CD4-positive, alpha-beta T cell treated with Interferon gamma for 1 hour (primary cell): ENCODE measurements at regions not wholly inside any gene's neighbourhood (a gene's known extent, or its start where the extent isn't known, plus 50 kb on each side); places are given as distances from the start of the nearest gene placed in this dataset.
"Not testable (repeated sequence)": the region's sequence is repeated elsewhere in the genome, so short reads cannot be mapped to it uniquely, and the experiment has no call there.

ENCODE experiments used
- DNase-seq: peaks from one replicate; pipeline ENCODE4 v3.0.0-alpha.2; 2020

DNA sequence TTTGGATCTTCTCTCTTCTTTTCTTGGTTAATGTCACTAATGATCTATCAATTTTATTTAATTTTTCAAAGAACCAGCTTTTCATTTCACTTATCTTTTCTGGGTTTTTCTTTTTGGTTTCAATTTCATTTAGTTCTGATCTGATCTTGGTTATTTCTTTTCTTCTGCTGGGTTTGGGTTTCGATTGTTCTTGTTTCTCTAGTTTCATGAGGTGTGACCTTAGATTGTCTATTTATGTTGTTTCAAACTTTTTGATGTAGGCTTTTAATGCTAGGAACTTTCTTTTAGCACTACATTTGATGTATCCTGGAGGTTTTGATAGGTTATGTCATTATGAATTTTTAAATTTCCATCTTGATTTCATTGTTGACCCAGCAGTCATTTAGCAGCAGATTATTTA lies 142.3 kb downstream of the C11orf87 start:
- DNase-seq = no peak

DNA sequence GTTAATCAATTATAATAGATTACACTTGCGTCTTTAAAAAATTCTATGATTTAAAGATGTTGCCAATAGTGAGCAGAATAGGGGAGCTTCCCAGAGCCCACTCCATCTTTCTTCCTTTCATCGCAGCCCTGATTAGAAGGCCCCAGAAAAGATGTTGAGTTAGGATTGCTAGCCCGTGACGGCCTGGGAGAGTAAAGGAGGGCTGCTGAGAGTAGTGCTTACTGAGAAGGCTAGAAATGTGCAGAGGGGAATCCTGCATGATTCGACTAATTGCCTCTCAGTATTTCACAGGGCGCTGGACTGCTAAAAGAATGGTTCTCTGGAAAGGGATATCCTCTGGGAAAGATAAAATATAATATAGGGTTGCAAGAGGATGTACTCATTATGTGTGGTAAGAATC lies 160.5 kb downstream of the C11orf87 start:
- no peak for DNase-seq

DNA sequence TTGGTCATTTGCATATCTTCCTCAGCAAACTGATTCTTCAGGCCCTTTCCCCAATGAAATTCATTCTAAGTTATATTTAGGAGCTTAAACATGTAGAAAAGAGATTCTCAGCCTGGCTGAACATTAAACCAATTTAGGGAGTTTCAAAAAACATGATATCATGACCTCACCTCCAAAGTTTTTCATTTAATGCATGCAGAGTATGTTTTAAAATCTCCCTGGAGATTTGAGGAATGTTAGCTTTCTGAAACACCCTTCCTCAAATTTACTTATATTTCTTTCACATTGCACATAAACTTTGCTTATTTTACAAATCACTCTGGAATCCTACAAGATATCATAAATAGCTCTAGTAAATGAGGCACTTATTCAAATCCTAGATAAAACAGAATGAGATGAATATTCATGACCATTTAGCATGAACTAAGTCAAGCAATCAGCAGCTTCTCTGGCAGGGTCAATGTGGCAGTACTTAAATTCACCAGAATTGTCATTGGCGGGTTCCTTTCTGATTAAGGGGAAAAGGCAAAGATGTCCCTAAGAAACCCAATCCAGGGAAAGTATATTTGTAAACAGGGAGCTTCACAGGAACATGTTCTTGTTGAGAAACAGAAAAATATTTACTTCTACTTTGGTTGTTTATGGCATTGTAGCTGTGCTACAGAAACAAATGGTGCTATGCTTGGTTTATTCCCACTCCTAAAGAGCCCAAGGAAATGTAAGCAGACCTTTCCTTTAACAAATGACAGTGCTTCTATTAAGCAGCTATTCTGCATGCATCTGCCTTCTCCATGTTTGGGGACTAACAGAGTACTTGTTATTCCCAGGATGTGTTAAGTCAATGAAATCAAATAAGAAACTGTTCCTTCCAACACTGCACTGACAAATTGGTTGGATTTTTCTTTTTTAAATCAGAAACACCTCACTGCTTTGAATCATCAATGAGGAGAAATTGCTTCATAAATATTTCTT lies 162.3 kb downstream of the C11orf87 start:
- no peak for DNase-seq

DNA sequence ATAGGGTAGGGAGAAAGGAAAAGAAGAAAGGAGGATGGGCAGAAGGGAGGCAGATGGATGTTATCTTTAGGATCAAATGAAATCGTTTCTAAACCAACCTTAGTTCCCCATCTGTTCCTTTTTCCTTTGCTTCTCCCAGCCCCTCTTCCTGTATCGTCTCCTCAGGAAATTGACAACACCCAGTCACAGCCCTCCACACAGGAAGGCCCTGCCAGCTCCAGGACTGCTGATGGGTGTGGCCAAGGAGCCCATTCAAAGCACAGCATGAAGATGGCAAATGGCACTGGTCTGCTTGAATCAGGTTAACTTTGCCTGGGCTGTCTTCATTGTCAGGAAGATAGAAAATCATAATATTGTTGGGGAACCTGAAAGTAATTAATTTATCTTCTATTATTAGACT lies 164.8 kb downstream of the C11orf87 start:
- DNase-seq = no peak

DNA sequence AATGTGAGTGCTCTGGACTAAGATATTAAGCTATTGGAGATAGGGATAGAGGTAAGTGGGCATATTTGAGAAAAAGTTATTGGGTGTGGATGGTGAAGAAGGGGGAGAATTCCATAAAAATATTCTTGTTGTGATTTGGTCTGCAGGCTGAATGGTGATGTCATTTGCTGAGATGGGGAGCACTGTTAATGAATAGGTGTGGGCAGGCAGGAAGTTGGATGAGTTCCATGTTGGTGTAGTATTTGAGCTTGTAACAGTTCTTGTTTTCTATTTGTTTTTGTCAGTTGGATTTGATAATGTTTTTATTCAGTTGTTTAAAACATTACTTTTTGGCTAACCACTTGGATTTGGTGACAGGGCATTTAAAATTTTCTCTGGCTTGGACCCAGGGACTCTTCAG lies 168.8 kb downstream of the C11orf87 start:
- no peak for DNase-seq

DNA sequence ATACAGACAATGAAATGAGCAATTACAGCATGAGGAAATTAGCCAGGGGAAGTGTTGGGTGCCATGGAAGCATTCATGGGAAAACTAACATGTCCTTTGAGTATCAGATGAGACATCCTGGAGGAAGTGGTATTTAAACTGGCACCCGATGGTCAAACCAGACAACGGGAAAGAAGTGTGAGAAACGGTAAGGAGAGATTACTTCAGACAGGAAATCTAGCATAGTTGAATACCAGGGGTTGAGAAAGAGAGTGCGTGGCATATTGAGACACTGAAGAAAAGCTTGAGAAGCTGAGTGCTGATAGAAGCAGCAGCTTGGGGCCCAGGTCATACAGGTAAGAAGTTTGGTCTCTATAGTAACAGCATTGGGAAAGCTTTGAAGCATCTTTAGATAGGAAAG lies 175.3 kb downstream of the C11orf87 start:
- no peak for DNase-seq

DNA sequence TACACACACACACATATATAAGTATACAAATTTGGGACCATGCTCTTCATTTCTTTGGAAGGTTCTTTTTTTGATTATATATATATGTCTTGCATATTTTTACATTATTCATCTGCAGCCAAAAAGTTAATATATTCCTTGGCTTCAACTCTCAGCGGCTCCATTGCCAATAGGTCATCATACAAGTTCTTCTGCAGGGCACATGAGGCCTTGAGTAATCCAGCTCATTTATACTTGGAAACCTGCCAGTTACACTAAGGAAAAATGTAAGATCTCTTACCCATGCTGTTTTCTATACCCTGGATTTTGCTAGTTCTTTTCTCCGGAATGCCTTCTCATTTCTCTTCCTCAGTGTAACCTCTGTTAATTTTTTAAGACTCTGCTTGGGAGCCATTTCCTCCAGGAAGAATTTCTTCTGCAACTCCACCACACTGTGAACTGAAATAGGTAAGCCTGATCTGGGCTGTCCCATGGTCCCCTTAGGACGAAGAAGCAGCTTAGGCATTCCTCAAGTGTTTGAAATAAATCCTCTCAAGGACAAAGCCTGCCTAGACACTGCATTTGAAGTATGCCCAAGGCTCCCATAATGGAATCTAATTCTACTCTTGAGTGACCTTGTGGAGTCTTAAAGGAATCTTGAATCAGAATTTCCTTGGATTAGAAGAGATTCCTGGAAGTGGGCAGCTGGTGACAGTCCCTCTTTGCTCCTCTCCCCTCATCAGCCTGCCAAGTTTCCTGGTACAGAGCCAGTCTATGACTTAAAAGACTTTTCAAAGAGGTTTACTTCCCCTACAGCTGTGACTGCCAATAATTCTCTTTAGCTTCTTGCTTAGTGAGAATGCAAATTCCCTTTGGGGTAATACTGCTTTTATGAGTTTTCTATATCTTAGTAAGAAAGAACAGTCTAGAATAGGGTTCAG lies 182.8 kb downstream of the C11orf87 start:
- DNase-seq = no peak

DNA sequence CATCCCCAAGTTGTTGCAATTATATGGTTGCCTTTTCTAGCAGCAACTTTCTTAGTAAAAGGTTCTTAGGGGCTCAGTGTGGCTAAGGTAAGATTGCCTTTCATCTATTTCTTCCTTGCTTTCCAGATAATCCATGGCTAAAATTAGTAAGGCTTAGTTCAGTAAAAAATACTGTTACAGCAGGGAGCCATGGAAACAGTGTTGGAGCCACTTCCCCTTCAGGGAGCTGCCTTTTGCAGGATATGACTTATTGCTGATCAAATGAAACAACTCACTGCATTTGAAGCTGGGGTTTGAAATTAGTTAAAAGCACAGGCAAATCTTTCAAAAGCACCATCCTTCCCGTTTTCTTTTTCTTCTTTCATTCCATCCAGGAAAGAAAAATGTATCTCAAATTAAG lies 184.3 kb downstream of the C11orf87 start:
- DNase-seq = no peak

DNA sequence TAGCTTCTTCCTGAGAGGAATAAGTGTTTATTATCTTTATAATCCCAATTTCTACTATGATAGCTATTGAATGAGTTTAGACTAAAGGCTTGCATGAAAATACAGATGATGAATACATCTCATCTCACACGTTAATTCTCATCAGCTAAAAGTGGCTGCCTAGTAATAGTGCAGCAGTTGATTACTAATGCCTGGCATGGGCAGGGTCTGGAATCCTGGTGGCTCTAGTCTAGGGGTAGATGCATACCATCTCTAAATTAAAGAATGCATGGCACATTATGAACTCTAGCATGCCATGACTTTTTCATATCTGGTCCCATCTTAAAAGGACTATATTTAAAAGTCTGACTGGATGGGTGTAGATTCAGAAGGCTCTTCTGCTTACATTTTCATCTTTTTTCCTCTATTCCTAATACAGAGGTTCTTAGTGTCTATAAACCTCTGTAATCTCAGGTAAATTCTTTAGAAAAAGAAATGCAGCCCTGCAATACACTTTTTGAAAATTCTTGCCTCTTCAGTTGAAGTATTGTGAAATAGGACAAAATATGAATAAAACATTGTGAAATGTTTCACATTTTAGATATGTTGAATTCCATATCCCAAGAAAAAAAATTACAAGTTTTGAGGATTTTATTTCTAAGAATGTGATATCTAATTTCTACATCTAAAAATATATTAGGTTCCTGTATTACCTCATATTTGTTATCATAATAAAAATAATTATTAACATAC lies 187.6 kb downstream of the C11orf87 start:
- DNase-seq = no peak

DNA sequence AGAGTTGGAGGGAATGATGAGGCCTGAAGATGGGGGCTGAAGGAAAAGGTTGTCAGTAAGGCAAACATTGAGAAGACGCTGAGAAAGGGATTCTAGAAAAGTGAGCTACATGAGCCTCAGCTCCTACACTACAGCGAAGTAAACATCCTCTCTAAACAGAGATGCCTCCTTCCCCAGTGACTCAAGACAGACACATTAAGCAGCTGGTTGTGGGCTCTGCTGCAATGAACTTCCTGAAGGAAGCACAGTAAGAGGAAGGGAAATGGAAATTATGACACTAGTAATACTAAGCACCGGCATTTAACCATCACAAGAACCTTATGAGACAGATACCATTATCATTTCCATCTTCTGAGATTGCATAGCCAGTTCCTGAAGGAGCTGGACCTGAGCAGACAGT lies 190.5 kb downstream of the C11orf87 start:
- DNase-seq = no peak

DNA sequence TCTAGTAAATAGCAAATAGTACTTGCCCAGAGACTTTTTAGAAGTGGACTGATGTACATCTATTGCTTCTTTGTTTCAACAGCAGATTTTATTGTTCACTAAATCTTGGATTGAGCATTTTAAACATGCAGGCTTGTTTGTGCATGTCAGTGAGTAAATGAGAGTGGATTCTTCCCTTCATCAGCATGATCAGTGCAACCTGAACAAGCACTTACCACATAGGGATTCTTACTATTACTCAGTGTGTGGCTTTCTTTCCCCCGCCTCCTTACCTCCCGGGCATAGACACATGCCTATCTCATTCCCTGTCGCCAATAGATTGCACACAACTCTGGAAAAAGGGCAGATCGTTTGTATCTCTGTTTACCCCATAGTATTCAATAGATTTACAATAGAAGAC lies 197.5 kb downstream of the C11orf87 start:
- no peak for DNase-seq

DNA sequence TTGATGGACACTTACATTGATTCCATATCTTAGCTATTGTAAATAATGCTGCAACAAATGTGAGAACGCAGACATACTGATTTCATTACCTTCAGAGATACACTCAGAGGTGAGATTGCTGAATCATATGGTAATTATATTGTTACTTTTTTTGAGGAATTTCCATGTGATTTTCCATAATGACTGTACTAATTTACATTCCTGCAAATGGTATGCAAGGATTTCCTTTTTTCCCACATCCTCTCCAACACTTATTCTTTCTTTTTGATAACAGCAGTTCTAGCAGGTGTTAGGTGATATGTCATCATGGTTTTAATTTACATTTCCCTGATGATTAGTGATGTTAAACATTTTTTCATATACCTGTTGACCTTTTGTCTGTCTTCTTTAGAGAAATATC lies 207.7 kb downstream of the C11orf87 start:
- no peak for DNase-seq

DNA sequence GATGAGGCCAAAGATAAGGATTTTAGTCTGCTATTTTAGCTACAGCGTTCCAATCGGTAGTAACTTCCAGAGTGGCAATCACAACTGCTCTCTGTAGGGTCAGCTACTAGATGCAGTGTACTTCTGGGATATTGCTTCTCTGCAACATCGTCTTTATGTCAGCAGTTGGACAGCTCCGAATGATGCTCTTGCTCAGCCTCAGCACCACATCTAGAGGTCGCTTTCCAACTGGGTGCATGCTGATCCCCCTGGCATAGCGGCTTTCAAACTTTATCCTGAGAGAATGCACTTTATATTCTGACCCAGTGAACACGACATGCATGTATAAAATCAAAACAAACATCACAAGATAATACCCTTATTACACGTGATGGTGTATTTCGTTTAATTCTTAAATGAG lies 219.6 kb downstream of the C11orf87 start:
- no peak for DNase-seq

DNA sequence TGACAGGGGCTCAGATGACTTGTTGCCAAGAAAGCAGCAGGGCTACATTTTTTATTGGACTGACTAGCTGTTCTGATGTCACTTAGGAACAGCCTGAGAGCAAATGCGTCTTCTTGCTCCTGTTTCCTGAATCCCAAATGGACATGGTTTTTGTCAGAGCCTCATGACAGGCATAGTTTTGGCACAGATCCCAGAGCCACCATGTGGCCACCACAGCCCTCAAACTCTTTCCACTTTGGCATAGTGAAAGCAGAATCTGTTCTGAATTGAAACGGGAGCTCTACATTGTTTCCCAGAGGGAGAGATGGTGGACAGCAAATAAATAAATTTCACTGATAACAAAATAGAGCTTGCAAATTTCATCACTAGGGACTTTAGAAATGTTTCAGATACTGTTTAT lies 222.2 kb downstream of the C11orf87 start:
- no peak for DNase-seq

DNA sequence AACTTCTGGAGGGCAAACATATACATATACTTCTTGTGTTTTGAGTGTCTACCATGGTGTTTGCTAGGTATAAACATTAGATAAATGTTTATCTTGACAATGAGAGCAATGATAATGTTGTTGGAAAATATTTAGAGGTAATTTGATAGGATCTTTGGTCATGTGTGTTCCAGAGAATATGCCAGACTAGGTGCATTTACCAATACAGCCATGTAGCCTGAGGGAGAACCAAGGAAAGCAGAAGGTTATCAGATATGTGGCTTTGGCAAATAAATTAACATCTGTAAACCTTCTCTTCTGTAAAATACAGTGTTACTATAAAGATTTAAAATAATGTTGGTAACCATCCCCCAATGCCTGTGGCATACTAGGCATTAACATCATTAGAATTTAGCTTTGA lies 226.8 kb downstream of the C11orf87 start:
- no peak for DNase-seq

DNA sequence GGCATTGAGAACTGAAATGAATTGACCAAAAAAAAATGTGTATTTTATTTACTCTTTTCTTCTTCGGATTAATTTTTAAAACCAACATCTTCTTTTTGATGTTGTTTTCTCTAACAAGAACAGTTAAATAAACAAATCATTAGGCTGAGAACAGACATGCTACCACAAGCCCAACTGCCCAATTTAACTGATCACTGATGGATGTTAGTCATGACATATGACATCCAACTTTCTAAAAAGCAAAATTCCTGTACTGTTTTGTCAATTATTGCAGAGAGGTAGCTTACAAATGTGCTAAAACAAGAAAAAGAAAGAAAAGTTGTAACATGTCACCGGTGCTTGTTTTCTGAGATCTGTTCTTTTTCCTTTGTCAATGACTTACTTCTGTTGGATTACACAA lies 232.1 kb downstream of the C11orf87 start:
- no peak for DNase-seq

DNA sequence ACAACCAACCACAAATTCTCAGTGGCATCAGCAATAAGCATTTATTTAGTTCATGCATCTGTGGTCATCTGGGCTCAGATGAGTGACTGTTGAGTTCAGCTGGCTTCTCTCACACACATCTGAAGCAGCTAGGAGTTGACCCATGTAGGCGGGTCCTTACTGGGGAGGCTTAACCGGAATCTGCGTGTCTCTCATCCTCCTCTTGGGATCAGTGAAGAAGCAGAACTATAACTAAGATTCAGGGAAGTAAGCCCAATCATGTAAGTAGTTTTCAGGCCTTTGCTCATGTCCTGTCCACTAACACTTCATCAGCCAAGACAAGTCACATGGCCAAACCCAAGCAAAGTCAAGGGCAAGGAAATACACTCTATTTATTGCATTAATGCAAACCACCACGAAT lies 236.2 kb downstream of the C11orf87 start:
- DNase-seq = no peak

DNA sequence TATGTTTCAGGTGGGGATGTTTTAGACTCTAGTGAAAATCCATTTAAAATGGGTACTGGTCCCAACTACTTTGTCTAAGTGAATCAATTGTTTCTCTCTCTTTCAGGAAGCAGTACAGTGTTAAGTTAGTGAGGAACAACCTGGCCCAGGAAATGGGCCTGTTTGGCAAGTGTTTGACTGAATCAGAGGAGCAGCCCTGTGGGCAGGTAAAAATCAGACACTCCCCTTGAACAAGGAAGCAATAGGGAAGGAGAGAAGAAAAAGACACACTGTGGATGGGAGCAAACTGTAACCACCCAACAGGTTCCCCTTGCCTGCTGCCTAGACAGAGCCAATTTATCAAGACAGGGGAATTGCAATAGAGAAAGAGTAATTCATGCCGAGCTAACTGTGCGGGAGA lies 245.7 kb downstream of the C11orf87 start:
- no peak for DNase-seq

DNA sequence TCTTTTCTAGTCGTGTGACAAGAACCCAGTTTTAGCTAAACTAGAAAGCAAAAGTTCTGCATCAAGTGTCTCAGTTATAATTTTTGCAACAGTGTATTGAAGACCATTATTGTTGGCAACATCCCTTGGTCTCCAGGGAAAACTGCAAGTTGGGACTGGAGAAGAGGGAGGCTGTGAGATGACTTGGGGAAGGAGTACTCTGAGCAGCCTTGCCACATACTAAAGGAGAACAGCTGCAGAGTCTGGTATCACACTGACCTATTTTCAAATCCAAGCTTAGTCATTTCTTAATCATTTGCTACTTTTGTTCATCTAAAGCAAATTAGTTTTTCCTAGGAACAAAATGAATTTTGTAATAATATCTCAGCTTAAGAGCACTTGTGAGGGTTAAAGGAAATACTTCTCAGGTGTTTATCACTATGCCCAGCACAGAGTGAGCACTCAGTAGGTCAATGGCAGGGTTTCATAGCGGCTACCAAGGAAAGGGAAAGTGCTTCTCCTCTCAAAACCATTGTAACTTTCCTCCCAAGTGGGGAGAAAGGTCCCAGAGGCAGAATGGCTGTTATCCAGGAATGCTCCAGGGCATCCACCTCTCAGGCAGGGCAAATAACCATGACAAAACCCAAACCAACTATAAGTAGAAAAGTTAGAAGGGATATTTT lies 247.1 kb downstream of the C11orf87 start:
- DNase-seq = no peak

DNA sequence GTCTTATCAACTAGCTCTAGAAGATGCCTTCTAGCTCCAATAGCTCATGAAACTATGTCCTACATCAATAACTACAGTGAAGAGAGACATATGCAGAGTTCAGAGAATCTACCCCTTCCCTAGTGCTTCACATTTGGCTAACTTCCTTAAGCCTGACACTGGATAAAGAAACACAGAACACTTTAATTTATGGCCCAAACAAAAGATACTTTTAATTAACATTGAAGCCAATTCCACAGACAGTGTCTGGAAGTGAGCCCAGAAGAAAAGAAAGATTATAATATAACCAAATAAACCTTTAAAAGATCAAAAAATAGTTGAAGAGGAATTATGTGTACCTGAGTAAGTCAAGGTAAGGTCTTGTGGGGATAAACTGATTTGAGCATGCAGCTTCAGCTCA lies 255.2 kb downstream of the C11orf87 start:
- DNase-seq = no peak

DNA sequence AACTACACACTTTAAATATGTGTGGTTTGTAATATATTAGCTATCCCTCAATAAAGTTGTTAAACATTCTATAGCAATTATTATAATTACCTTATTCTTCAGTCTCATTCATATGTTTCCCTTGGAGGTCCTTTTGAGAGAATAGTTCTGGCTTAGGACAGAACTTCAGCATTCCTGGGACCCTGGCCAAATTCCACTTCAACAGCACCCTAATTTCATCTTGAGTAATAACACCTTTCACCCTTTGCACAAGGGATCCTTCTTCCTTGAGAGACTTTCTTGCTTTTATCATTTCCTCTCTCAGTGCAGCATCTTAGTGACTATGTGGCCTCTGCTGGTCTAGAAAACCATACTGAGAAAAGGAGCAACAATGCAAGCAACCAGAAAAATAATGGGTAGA lies 255.9 kb downstream of the C11orf87 start:
- DNase-seq = no peak

DNA sequence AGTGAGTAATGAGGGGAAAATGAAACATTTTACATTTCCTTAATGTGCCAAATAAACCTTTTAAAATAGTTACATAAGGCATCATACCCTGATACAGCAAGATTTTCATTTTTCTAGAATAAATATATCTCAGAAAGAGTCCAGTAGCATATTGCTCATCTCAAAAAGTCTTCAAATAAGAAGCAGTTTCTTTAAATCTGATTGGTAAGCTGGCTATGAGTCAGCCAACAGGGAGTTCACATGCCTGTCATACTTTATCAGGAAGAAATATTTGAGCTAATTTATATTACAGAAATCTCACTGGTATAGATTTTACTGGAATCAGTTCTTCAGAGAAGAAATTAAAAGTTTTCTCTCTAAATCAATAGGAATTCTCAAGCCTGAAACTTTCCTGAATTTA lies 258.1 kb downstream of the C11orf87 start:
- DNase-seq = no peak

DNA sequence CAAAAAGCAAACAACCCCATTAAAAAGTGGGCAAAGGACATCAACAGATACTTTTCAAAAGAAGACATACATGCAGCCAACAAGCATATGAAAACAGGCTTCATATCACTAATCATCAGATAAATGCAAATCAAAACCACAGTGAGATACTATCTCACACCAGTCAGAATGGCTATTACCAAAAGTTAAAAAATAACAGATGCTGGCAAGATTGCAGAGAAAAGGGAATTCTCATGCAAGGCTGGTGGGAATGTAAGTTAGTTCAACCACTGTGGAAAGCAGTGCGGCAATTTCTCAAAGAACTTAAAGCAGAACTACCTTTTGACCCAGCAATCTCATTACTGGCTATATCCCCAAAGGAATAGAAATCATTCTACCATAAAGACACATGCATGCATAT lies 260.8 kb downstream of the C11orf87 start:
- DNase-seq = not testable (repeated sequence)
